SU-DHL-6 (cell line): ENCODE measurements at regions not wholly inside any gene's neighbourhood (a gene's known extent, or its start where the extent isn't known, plus 50 kb on each side); places are given as distances from the start of the nearest gene placed in this dataset.

ENCODE experiments used
- EZH2phosphoT487 ChIP-seq: fragments of 200-600 bp; sonication (generic), shearing (Covaris generic); conservative IDR thresholded peaks from 2 replicates; pipeline ENCODE4 v1.6.1; 2018; ENCODE audit warnings: mild to moderate bottlenecking, antibody characterized with exemption, low read length, moderate library complexity, mixed read lengths
- TF ChIP-seq, protein P1 (sequence below): fragments of 200-600 bp; sonication (generic); IDR thresholded peaks from one replicate; pipeline ENCODE4 v1.5.1; 2017; ENCODE audit warnings: antibody characterized with exemption, mild to moderate bottlenecking, low read length, moderate library complexity; ENCODE audit not compliant: insufficient read depth, poor library complexity, severe bottlenecking

GRCh38 chr5:15117688-15118087, 246.1 kb upstream of the ANKH start:
- TF ChIP-seq, protein P1, sequence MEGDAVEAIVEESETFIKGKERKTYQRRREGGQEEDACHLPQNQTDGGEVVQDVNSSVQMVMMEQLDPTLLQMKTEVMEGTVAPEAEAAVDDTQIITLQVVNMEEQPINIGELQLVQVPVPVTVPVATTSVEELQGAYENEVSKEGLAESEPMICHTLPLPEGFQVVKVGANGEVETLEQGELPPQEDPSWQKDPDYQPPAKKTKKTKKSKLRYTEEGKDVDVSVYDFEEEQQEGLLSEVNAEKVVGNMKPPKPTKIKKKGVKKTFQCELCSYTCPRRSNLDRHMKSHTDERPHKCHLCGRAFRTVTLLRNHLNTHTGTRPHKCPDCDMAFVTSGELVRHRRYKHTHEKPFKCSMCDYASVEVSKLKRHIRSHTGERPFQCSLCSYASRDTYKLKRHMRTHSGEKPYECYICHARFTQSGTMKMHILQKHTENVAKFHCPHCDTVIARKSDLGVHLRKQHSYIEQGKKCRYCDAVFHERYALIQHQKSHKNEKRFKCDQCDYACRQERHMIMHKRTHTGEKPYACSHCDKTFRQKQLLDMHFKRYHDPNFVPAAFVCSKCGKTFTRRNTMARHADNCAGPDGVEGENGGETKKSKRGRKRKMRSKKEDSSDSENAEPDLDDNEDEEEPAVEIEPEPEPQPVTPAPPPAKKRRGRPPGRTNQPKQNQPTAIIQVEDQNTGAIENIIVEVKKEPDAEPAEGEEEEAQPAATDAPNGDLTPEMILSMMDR, result no peak
- TF ChIP-seq EZH2phosphoT487, result no peak
